HEK293 (cell line): ENCODE measurements at regions not wholly inside any gene's neighbourhood (a gene's known extent, or its start where the extent isn't known, plus 50 kb on each side); places are given as distances from the start of the nearest gene placed in this dataset.

Experiments used
- CTCF ChIA-PET: fragments of 350-600 bp; formaldehyde crosslinking; extraction: SDS; loops from one replicate; lab custom pipeline; 2021; ENCODE audit warnings: antibody characterized with exemption; lab: Yijun Ruan, JAX
- POLR2A ChIA-PET: fragments of 300-600 bp; formaldehyde crosslinking; extraction: SDS; loops from one replicate; lab custom pipeline; 2020; ENCODE audit warnings: antibody characterized with exemption, inconsistent platforms; lab: Yijun Ruan, JAX
- H3K27ac ChIP-seq: fragments of 200-500 bp; sonication (Bioruptor generic); 2 replicates; pipeline ENCODE4 v1.5.1; 2014; ENCODE audit warnings: low read depth, low read length, control low read depth, inconsistent platforms; ENCODE audit errors: extremely low read depth
- H3K36me3 ChIP-seq, 2 experiments: fragments of 200-500 bp in 1 of 2; sonication (Bioruptor generic) in 1 of 2; 1 replicate in 1 of 2; 2 replicates in 1 of 2; pipeline ENCODE4 v1.5.1; 2014 to 2017; ENCODE audit warnings: inconsistent platforms in 2 of 2, low read length in 2 of 2; ENCODE audit not compliant: control insufficient read depth in 2 of 2, insufficient read depth in 1 of 2
- H3K4me1 ChIP-seq: fragments of 200-500 bp; sonication (Bioruptor generic); 2 replicates; pipeline ENCODE4 v1.5.1; 2014; ENCODE audit warnings: mild to moderate bottlenecking, low read length, inconsistent platforms; ENCODE audit not compliant: control insufficient read depth, insufficient read depth
- H3K4me3 ChIP-seq: 2 replicates; pipeline ENCODE4 v1.5.1; 2011; ENCODE audit warnings: low read depth, mild to moderate bottlenecking, control low read depth, low read length, moderate library complexity
- H3K9me3 ChIP-seq: fragments of 200-500 bp; sonication (Bioruptor generic); 2 replicates; pipeline ENCODE4 v1.5.1; 2014; ENCODE audit warnings: low read depth, low read length, inconsistent platforms; ENCODE audit not compliant: control insufficient read depth, insufficient read depth
- BCL11A ChIP-seq: fragments of 450-650 bp; formaldehyde crosslinking; IDR thresholded peaks from 2 replicates; pipeline ENCODE4 v1.5.1; 2016; ENCODE audit warnings: low read depth, missing biosample characterization, missing genetic modification characterization
- GLIS2 ChIP-seq: fragments of 450-650 bp; formaldehyde crosslinking; IDR thresholded peaks from 2 replicates; pipeline ENCODE4 v1.5.1; 2016; ENCODE audit warnings: missing biosample characterization, missing genetic modification characterization
- HOXA7 ChIP-seq: sonication (generic); formaldehyde crosslinking; IDR thresholded peaks from 2 replicates; pipeline ENCODE4 v1.8.1; 2022; ENCODE audit warnings: missing genetic modification reagents, borderline replicate concordance
- PATZ1 ChIP-seq: fragments of 450-650 bp; formaldehyde crosslinking; IDR thresholded peaks from 2 replicates; pipeline ENCODE4 v1.5.1; 2016; ENCODE audit warnings: missing biosample characterization, missing genetic modification characterization
- PRDM6 ChIP-seq: fragments of 450-650 bp; formaldehyde crosslinking; IDR thresholded peaks from 2 replicates; pipeline ENCODE4 v1.5.1; 2017; ENCODE audit warnings: missing biosample characterization, missing genetic modification characterization
- REPIN1 ChIP-seq: fragments of 450-650 bp; formaldehyde crosslinking; IDR thresholded peaks from 2 replicates; pipeline ENCODE4 v1.5.1; 2017; ENCODE audit warnings: missing biosample characterization, missing genetic modification characterization, low read depth
- ZNF133 ChIP-seq: fragments of 450-650 bp; formaldehyde crosslinking; IDR thresholded peaks from 2 replicates; pipeline ENCODE4 v1.5.1; 2016; ENCODE audit warnings: missing biosample characterization, missing genetic modification characterization
- ZNF248 ChIP-seq: fragments of 450-650 bp; formaldehyde crosslinking; IDR thresholded peaks from 2 replicates; pipeline ENCODE4 v1.5.1; 2017; ENCODE audit warnings: missing biosample characterization, missing genetic modification characterization
- ZNF398 ChIP-seq: fragments of 450-650 bp; formaldehyde crosslinking; IDR thresholded peaks from 2 replicates; pipeline ENCODE4 v1.5.1; 2017; ENCODE audit warnings: missing biosample characterization, missing genetic modification characterization
- ZNF404 ChIP-seq: fragments of 450-650 bp; formaldehyde crosslinking; IDR thresholded peaks from 2 replicates; pipeline ENCODE4 v1.5.1; 2017; ENCODE audit warnings: missing biosample characterization, missing genetic modification characterization
- ZNF48 ChIP-seq: fragments of 450-650 bp; formaldehyde crosslinking; IDR thresholded peaks from 2 replicates; pipeline ENCODE4 v1.5.1; 2016; ENCODE audit warnings: missing biosample characterization, missing genetic modification characterization
- ZNF626 ChIP-seq: fragments of 450-650 bp; sonication (Bioruptor Pico); formaldehyde crosslinking; IDR thresholded peaks from 2 replicates; pipeline ENCODE4 v1.5.1; 2018; ENCODE audit warnings: missing biosample characterization, missing genetic modification characterization, inconsistent platforms
- ZNF677 ChIP-seq: fragments of 450-650 bp; IDR thresholded peaks from 2 replicates; pipeline ENCODE4 v1.5.0; 2018; ENCODE audit warnings: missing biosample characterization, mild to moderate bottlenecking, missing genetic modification characterization, moderate library complexity
- ZNF701 ChIP-seq: fragments of 450-650 bp; formaldehyde crosslinking; IDR thresholded peaks from 2 replicates; pipeline ENCODE4 v1.5.1; 2016; ENCODE audit warnings: missing biosample characterization, missing genetic modification characterization
- ZNF707 ChIP-seq: fragments of 450-650 bp; formaldehyde crosslinking; IDR thresholded peaks from 2 replicates; pipeline ENCODE4 v1.5.1; 2016; ENCODE audit warnings: missing biosample characterization, missing genetic modification characterization
- ZSCAN4 ChIP-seq: fragments of 450-650 bp; formaldehyde crosslinking; IDR thresholded peaks from 2 replicates; pipeline ENCODE4 v1.5.1; 2017; ENCODE audit warnings: missing biosample characterization, missing genetic modification characterization

- TF ChIP-seq ZNF701 (tag by site-specific recombination): no peak
- TF ChIP-seq REPIN1: no peak
- TF ChIP-seq ZNF133: no peak
- no peak for TF ChIP-seq HOXA7 (CRISPR knock-in tag)
- TF ChIP-seq ZNF48 (tag by site-specific recombination): no peak
- no peak for TF ChIP-seq ZSCAN4 (tag by site-specific recombination)
- TF ChIP-seq ZNF404 (tag by site-specific recombination): no peak
- no peak for TF ChIP-seq ZNF248 (tag by site-specific recombination)
- TF ChIP-seq ZNF707 (tag by site-specific recombination): no peak
- TF ChIP-seq BCL11A (tag by site-specific recombination): no peak
- POLR2A ChIA-PET: no interaction called here
Measured at GRCh38 chr1:229018674-229019295, 252.1 kb upstream of the RAB4A start.

GRCh38 chr1:229019663-229020271 is 251.1 kb upstream of the RAB4A start:
- CTCF ChIA-PET: interaction anchor here (0.6 to 2.4 kb wide), 2 partner anchors 14 to 318 kb away, joined by 3 to 7 read pairs; no protein-coding TSS in a partner anchor
- POLR2A ChIA-PET: no interaction called here
- Histone ChIP-seq H3K27ac (no peak overlapping the region), H3K4me1 (no peaks in the 10 kb centered on the region), H3K9me3 (no peaks in the 10 kb centered on the region), H3K4me3 (no peak overlapping the region), H3K36me3 (no peaks in the 10 kb centered on the region)
- no peak for TF ChIP-seq ZNF677 (tag by site-specific recombination)
- no peak for TF ChIP-seq ZNF398 (tag by site-specific recombination)
- no peak for TF ChIP-seq PRDM6 (tag by site-specific recombination)
- TF ChIP-seq GLIS2 (tag by site-specific recombination): no peak
- TF ChIP-seq ZNF626 (tag by site-specific recombination): no peak
- TF ChIP-seq PATZ1: no peak

More at GRCh38 chr1:229018674-229019295, 252.1 kb upstream of the RAB4A start:
- Histone ChIP-seq H3K4me3 (no peak overlapping the region), H3K4me1 (no peaks in the 10 kb centered on the region), H3K27ac (no peak overlapping the region), H3K9me3 (no peaks in the 10 kb centered on the region), H3K36me3 (no peaks in the 10 kb centered on the region)
- CTCF ChIA-PET: interaction anchor here (2.4 kb wide), 1 partner anchor 15 kb away, joined by 7 read pairs; no protein-coding TSS in a partner anchor
